ENCODE measurements at regions not wholly inside any gene's neighbourhood (a gene's known extent, or its start where the extent isn't known, plus 50 kb on each side); places are given as distances from the start of the nearest gene placed in this dataset.
"Not testable (repeated sequence)": the region's sequence is repeated elsewhere in the genome, so short reads cannot be mapped to it uniquely, and the experiment has no call there.

DNA sequence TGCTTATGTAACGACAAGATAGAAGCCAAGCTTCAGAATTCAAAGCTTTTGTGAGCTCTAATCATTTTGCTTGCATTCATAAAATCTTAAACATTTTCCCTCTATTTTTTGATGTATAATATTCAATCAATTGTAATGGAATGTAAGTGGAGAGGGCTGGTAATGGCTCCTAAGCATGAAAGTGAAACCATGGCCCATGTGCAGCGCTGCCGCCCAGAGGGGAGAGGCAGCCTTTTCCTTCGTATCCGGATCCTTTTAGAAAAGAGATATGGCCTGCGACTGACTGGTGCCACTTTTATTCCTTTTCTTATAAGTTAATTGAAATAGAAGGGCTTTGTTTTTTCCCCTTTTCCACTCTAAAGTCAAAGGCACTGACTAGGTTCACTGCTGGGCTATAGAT lies 178.9 kb upstream of the POMZP3 start:
- DNase-seq (ENCODE audit: low spot score); H3K27me3 Mint-ChIP-seq (ENCODE audit: insufficient read depth); H3K4me3 Mint-ChIP-seq; intact Hi-C loops (cut with micrococcal nuclease); H3K36me3 Mint-ChIP-seq (ENCODE audit: low read depth); H3K4me1 Mint-ChIP-seq (ENCODE audit: low read depth); H3K9me3 Mint-ChIP-seq; H3K27ac Mint-ChIP-seq: not testable (repeated sequence)

- H3K36me3 Mint-ChIP-seq (ENCODE audit: low read depth), result not testable (repeated sequence)
Observed at GRCh38 chr7:76805262-76805661, 178.2 kb upstream of the POMZP3 start.

GRCh38 chr7:76797639-76798038 lies 170.6 kb upstream of the POMZP3 start:
- intact Hi-C loops (cut with micrococcal nuclease), result not testable (repeated sequence)

More at GRCh38 chr7:76805262-76805661, 178.2 kb upstream of the POMZP3 start:
- H3K4me3 Mint-ChIP-seq; DNase-seq (ENCODE audit: low spot score); H3K9me3 Mint-ChIP-seq; H3K27me3 Mint-ChIP-seq (ENCODE audit: insufficient read depth); intact Hi-C loops (cut with micrococcal nuclease); H3K27ac Mint-ChIP-seq; H3K4me1 Mint-ChIP-seq (ENCODE audit: low read depth): not testable (repeated sequence)

DNA sequence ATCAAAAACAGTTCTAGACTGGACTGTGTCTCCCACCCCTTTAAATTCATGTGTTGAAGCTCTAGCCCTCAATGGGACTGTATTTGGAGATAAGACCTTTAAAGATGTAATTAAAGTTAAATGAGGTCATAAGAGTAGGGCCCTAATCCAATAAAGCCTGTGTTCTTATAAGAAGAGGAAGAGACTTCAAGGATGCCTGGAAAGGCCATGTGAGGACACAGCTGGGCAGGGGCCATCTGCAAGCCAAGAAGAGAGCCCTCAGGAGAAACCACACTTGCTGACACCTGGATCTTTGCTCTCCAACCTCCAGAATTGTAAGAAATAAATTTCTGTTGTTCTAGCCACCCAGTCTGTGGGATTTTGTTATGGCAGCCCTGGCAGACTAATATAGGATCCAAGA lies 153.6 kb upstream of the POMZP3 start:
- H3K27ac Mint-ChIP-seq; H3K36me3 Mint-ChIP-seq (ENCODE audit: low read depth); H3K27me3 Mint-ChIP-seq (ENCODE audit: insufficient read depth); H3K4me3 Mint-ChIP-seq; DNase-seq (ENCODE audit: low spot score); intact Hi-C loops (cut with micrococcal nuclease); H3K4me1 Mint-ChIP-seq (ENCODE audit: low read depth); H3K9me3 Mint-ChIP-seq: not testable (repeated sequence)

More at GRCh38 chr7:76797639-76798038, 170.6 kb upstream of the POMZP3 start:
- not testable (repeated sequence) for H3K27ac Mint-ChIP-seq; H3K27me3 Mint-ChIP-seq (ENCODE audit: insufficient read depth); H3K4me3 Mint-ChIP-seq; H3K36me3 Mint-ChIP-seq (ENCODE audit: low read depth); DNase-seq (ENCODE audit: low spot score); H3K4me1 Mint-ChIP-seq (ENCODE audit: low read depth); H3K9me3 Mint-ChIP-seq

GRCh38 chr7:76774279-76774678 lies 147.2 kb upstream of the POMZP3 start:
- H3K4me1 Mint-ChIP-seq (ENCODE audit: low read depth); intact Hi-C loops (cut with micrococcal nuclease); H3K27me3 Mint-ChIP-seq (ENCODE audit: insufficient read depth); H3K27ac Mint-ChIP-seq; H3K9me3 Mint-ChIP-seq; H3K4me3 Mint-ChIP-seq; H3K36me3 Mint-ChIP-seq (ENCODE audit: low read depth); DNase-seq (ENCODE audit: low spot score): not testable (repeated sequence)

GRCh38 chr7:76771980-76772379 lies 144.9 kb upstream of the POMZP3 start:
- H3K36me3 Mint-ChIP-seq (ENCODE audit: low read depth); intact Hi-C loops (cut with micrococcal nuclease); H3K4me3 Mint-ChIP-seq; H3K4me1 Mint-ChIP-seq (ENCODE audit: low read depth); DNase-seq (ENCODE audit: low spot score); H3K27ac Mint-ChIP-seq; H3K27me3 Mint-ChIP-seq (ENCODE audit: insufficient read depth); H3K9me3 Mint-ChIP-seq: not testable (repeated sequence)

- H3K4me3 Mint-ChIP-seq; H3K27me3 Mint-ChIP-seq (ENCODE audit: insufficient read depth); DNase-seq (ENCODE audit: low spot score); intact Hi-C loops (cut with micrococcal nuclease); H3K36me3 Mint-ChIP-seq (ENCODE audit: low read depth); H3K4me1 Mint-ChIP-seq (ENCODE audit: low read depth); H3K27ac Mint-ChIP-seq: not testable (repeated sequence)
- peaks cover 22% of the 10 kb centered on the region for H3K9me3 Mint-ChIP-seq
Observed at GRCh38 chr7:76763977-76764376, 136.9 kb upstream of the POMZP3 start.

- H3K36me3 Mint-ChIP-seq (ENCODE audit: low read depth); H3K27ac Mint-ChIP-seq; H3K27me3 Mint-ChIP-seq (ENCODE audit: insufficient read depth); H3K4me3 Mint-ChIP-seq; intact Hi-C loops (cut with micrococcal nuclease); DNase-seq (ENCODE audit: low spot score); H3K4me1 Mint-ChIP-seq (ENCODE audit: low read depth): not testable (repeated sequence)
- H3K9me3 Mint-ChIP-seq, result peaks cover 22% of the 10 kb centered on the region
Observed at GRCh38 chr7:76760546-76761220, 133.6 kb upstream of the POMZP3 start.

- H3K9me3 Mint-ChIP-seq; H3K4me3 Mint-ChIP-seq; H3K36me3 Mint-ChIP-seq (ENCODE audit: low read depth); H3K4me1 Mint-ChIP-seq (ENCODE audit: low read depth); intact Hi-C loops (cut with micrococcal nuclease); H3K27ac Mint-ChIP-seq; DNase-seq (ENCODE audit: low spot score); H3K27me3 Mint-ChIP-seq (ENCODE audit: insufficient read depth): not testable (repeated sequence)
Observed at GRCh38 chr7:76739538-76739937, 112.5 kb upstream of the POMZP3 start.

GRCh38 chr7:76736724-76737123 lies 109.6 kb upstream of the POMZP3 start:
- H3K27ac Mint-ChIP-seq; H3K36me3 Mint-ChIP-seq (ENCODE audit: low read depth); intact Hi-C loops (cut with micrococcal nuclease); DNase-seq (ENCODE audit: low spot score); H3K27me3 Mint-ChIP-seq (ENCODE audit: insufficient read depth); H3K4me3 Mint-ChIP-seq; H3K4me1 Mint-ChIP-seq (ENCODE audit: low read depth); H3K9me3 Mint-ChIP-seq: not testable (repeated sequence)

GRCh38 chr7:76736091-76736490 lies 109.0 kb upstream of the POMZP3 start:
- intact Hi-C loops (cut with micrococcal nuclease); H3K4me1 Mint-ChIP-seq (ENCODE audit: low read depth); H3K36me3 Mint-ChIP-seq (ENCODE audit: low read depth); H3K27ac Mint-ChIP-seq; DNase-seq (ENCODE audit: low spot score); H3K4me3 Mint-ChIP-seq; H3K27me3 Mint-ChIP-seq (ENCODE audit: insufficient read depth); H3K9me3 Mint-ChIP-seq: not testable (repeated sequence)

DNA sequence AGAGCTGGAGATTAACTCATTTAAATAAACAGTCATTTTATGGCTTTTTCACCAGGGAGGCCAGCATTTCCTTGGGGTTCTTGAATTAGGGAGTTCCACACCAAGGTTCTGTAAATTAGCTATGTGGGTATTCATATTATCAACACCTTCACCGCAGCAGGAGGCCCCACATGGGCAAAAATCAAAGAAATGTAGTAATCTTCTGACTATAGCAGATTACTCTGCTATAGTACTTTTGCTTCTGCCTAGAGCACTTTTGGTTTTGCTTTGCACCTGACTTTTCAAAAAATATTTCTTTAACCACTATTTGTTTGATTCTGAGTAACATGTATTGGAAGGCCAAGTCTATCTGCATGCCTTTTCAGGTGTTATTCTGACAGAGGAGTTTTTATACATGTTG lies 108.6 kb upstream of the POMZP3 start:
- H3K4me3 Mint-ChIP-seq; H3K9me3 Mint-ChIP-seq; H3K27me3 Mint-ChIP-seq (ENCODE audit: insufficient read depth); H3K4me1 Mint-ChIP-seq (ENCODE audit: low read depth); H3K27ac Mint-ChIP-seq; H3K36me3 Mint-ChIP-seq (ENCODE audit: low read depth); intact Hi-C loops (cut with micrococcal nuclease); DNase-seq (ENCODE audit: low spot score): not testable (repeated sequence)

DNA sequence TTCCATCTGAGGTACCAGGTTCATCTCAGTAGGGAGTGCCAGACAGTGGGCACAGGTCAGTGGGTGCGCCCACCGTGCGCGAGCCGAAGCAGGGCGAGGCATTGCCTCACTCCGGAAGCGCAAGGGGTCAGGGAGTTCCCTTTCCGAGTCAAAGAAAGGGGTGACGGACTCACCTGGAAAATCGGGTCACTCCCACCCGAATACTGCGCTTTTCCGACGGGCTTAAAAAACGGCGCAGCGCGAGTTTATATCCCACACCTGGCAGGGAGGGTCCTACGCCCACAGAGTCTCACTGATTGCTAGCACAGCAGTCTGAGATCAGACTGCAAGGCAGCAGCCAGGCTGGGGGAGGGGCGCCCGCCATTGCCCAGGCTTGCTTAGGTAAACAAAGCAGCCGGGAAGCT lies 101.5 kb upstream of the POMZP3 start:
- H3K4me1 Mint-ChIP-seq (ENCODE audit: low read depth); DNase-seq (ENCODE audit: low spot score); H3K27me3 Mint-ChIP-seq (ENCODE audit: insufficient read depth); intact Hi-C loops (cut with micrococcal nuclease); H3K36me3 Mint-ChIP-seq (ENCODE audit: low read depth); H3K27ac Mint-ChIP-seq; H3K9me3 Mint-ChIP-seq; H3K4me3 Mint-ChIP-seq: not testable (repeated sequence)

- intact Hi-C loops (cut with micrococcal nuclease); H3K36me3 Mint-ChIP-seq (ENCODE audit: low read depth); H3K4me3 Mint-ChIP-seq: not testable (repeated sequence)
Observed at GRCh38 chr7:76723928-76724327, 96.8 kb upstream of the POMZP3 start.

More at GRCh38 chr7:76723928-76724327, 96.8 kb upstream of the POMZP3 start:
- not testable (repeated sequence) for H3K27ac Mint-ChIP-seq; H3K9me3 Mint-ChIP-seq; DNase-seq (ENCODE audit: low spot score); H3K4me1 Mint-ChIP-seq (ENCODE audit: low read depth); H3K27me3 Mint-ChIP-seq (ENCODE audit: insufficient read depth)
